Neural progenitor cell (in vitro differentiated cells): ENCODE measurements at regions not wholly inside any gene's neighbourhood (a gene's known extent, or its start where the extent isn't known, plus 50 kb on each side); places are given as distances from the start of the nearest gene placed in this dataset.
A peak's percentile ranks its signal among the peaks of the same experiment; 100 is the strongest.

Experiments
- DNase-seq: peaks from one replicate; pipeline ENCODE4 v3.0.0-alpha.2; 2016; ENCODE audit warnings: low spot score
- H2AFZ ChIP-seq: fragments of 200-600 bp; sonication (generic); replicated peaks from 2 replicates; pipeline ENCODE4 v1.6.1; 2016; ENCODE audit warnings: antibody characterized with exemption
- H3F3A ChIP-seq: fragments of 200-600 bp; sonication (generic); 2 replicates; pipeline ENCODE4 v1.6.1; 2016; ENCODE audit warnings: antibody characterized with exemption, low read depth
- H3K27ac ChIP-seq: fragments of 200-600 bp; sonication (generic); 2 replicates; pipeline ENCODE4 v1.5.1; 2016; ENCODE audit warnings: mild to moderate bottlenecking
- H3K27me3 ChIP-seq: fragments of 200-600 bp; sonication (generic); 2 replicates; pipeline ENCODE4 v1.6.1; 2016; ENCODE audit warnings: mild to moderate bottlenecking, moderate library complexity
- H3K36me3 ChIP-seq: fragments of 200-600 bp; sonication (generic); 2 replicates; pipeline ENCODE4 v1.5.1; 2016
- H3K4me1 ChIP-seq: fragments of 200-600 bp; sonication (generic); 2 replicates; pipeline ENCODE4 v1.6.1; 2016; ENCODE audit warnings: mixed run types
- H3K4me2 ChIP-seq: fragments of 200-600 bp; sonication (generic); 2 replicates; pipeline ENCODE4 v1.6.1; 2016
- H3K4me3 ChIP-seq: fragments of 200-600 bp; sonication (generic); 2 replicates; pipeline ENCODE4 v1.5.1; 2016
- H3K79me2 ChIP-seq: fragments of 200-600 bp; sonication (generic); 2 replicates; pipeline ENCODE4 v1.6.1; 2016; ENCODE audit warnings: low read depth
- H3K9ac ChIP-seq: fragments of 200-600 bp; sonication (generic); 2 replicates; pipeline ENCODE4 v1.6.1; 2016
- H3K9me3 ChIP-seq: fragments of 200-600 bp; sonication (generic); 2 replicates; pipeline ENCODE4 v1.5.1; 2016; ENCODE audit warnings: low read depth
- H4K20me1 ChIP-seq: fragments of 200-600 bp; sonication (generic); 2 replicates; pipeline ENCODE4 v1.6.1; 2016; ENCODE audit warnings: low read depth
- H3K27ac Mint-ChIP-seq: 3 replicates; pipeline ENCODE4 v1.8.0; 2021; ENCODE audit warnings: mixed read lengths
- H3K27me3 Mint-ChIP-seq: 2 replicates; pipeline ENCODE4 v1.8.0; 2022; ENCODE audit warnings: low read depth, mild to moderate bottlenecking, inconsistent platforms, moderate library complexity, mixed read lengths; ENCODE audit not compliant: insufficient read depth
- H3K36me3 Mint-ChIP-seq: 3 replicates; pipeline ENCODE4 v1.8.0; 2021; ENCODE audit warnings: mixed read lengths
- H3K4me1 Mint-ChIP-seq: 3 replicates; pipeline ENCODE4 v1.8.0; 2021; ENCODE audit warnings: mixed read lengths
- H3K4me3 Mint-ChIP-seq: 3 replicates; pipeline ENCODE4 v1.8.0; 2021; ENCODE audit warnings: mild to moderate bottlenecking, moderate library complexity, mixed read lengths
- H3K9me3 Mint-ChIP-seq: 3 replicates; pipeline ENCODE4 v1.8.0; 2020; ENCODE audit warnings: mixed read lengths
- EZH2 ChIP-seq: fragments of 200-600 bp; sonication (generic); IDR thresholded peaks from 2 replicates; pipeline ENCODE4 v1.6.1; 2017; ENCODE audit warnings: antibody characterized with exemption, mild to moderate bottlenecking, moderate library complexity
- EZH2phosphoT487 ChIP-seq: fragments of 200-600 bp; sonication (generic); IDR thresholded peaks from 2 replicates; pipeline ENCODE4 v1.6.1; 2017; ENCODE audit warnings: antibody characterized with exemption
- TF ChIP-seq, protein P1 (sequence below): fragments of 200-600 bp; sonication (generic); IDR thresholded peaks from 2 replicates; pipeline ENCODE4 v1.5.1; 2017; ENCODE audit warnings: antibody characterized with exemption, mild to moderate bottlenecking

DNA sequence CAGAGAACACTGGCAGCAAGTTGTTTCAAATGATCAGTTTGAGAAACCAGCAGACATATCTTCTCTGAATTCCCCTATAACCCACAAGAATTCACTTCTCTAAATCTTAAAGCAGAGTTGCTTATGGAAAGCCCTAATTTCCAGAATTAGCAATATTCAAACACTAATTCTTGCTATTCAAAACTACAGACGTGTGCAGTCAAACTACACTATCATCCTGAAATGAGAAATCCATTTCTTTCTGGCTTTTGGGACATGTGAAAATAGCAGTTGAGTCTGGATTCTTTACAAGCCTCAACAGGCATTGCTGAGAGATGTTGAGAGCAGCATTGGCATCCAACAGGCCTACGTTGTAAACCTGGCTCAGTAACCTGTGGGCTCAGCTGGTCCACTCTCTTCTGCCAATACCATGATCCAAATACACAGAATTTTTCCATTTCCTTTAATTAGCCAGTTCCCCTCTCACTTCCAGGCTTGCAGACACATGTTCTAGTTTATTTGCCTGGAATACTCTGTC, 74.6 kb upstream of the TMTC1 start:
- no peak overlapping the region for H3K27ac ChIP-seq
- no peaks in the 10 kb centered on the region for H3K9me3 ChIP-seq
- no peak for DNase-seq
- H3K36me3 ChIP-seq = no peaks in the 10 kb centered on the region
- H3K9me3 Mint-ChIP-seq = peaks cover 9% of the 10 kb centered on the region
- H3K27ac Mint-ChIP-seq = no peak overlapping the region
- peaks cover 1% of the 10 kb centered on the region for H3K4me1 ChIP-seq
- H4K20me1 ChIP-seq = no peaks in the 10 kb centered on the region
- TF ChIP-seq, protein P1, sequence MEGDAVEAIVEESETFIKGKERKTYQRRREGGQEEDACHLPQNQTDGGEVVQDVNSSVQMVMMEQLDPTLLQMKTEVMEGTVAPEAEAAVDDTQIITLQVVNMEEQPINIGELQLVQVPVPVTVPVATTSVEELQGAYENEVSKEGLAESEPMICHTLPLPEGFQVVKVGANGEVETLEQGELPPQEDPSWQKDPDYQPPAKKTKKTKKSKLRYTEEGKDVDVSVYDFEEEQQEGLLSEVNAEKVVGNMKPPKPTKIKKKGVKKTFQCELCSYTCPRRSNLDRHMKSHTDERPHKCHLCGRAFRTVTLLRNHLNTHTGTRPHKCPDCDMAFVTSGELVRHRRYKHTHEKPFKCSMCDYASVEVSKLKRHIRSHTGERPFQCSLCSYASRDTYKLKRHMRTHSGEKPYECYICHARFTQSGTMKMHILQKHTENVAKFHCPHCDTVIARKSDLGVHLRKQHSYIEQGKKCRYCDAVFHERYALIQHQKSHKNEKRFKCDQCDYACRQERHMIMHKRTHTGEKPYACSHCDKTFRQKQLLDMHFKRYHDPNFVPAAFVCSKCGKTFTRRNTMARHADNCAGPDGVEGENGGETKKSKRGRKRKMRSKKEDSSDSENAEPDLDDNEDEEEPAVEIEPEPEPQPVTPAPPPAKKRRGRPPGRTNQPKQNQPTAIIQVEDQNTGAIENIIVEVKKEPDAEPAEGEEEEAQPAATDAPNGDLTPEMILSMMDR = no peak
- TF ChIP-seq EZH2 (no peak), EZH2phosphoT487 (no peak)
- no peak overlapping the region for H3K4me3 Mint-ChIP-seq
- no peak overlapping the region for H3K9ac ChIP-seq
- H3K4me1 Mint-ChIP-seq = no peaks in the 10 kb centered on the region
- peak overlapping the region; percentile 40 for H2AFZ ChIP-seq
- no peaks in the 10 kb centered on the region for H3K79me2 ChIP-seq
- no peaks in the 10 kb centered on the region for H3K27me3 ChIP-seq
- no peak overlapping the region for H3K4me3 ChIP-seq
- no peaks in the 10 kb centered on the region for H3K36me3 Mint-ChIP-seq
- H3K4me2 ChIP-seq = no peak overlapping the region
- H3K27me3 Mint-ChIP-seq = no peaks in the 10 kb centered on the region
- no peaks in the 10 kb centered on the region for H3F3A ChIP-seq

DNA sequence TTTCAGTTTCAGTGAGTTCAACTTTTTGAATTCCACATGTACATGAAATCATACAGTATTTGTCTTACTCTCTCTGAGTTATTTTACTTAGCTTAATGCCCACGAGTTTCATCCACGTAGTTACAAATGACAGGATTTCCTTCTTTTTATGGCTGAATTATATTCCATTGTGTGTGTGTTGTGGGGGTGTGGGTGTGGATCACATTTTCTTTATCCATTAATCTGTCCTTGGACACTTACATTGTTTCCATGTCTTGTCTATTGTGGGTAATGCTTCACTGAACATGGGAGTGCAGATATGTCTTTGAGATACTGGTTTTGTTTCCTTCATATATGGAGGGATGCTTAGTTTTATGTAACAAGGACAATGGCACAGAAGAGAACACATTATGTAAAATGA, 63.5 kb upstream of the TMTC1 start:
- no peak for DNase-seq
- Histone ChIP-seq H3K27me3 (no peaks in the 10 kb centered on the region), H3K79me2 (no peaks in the 10 kb centered on the region), H3F3A (no peaks in the 10 kb centered on the region), H4K20me1 (no peaks in the 10 kb centered on the region), H3K36me3 (no peaks in the 10 kb centered on the region), H3K9ac (no peak overlapping the region), H3K4me3 (no peak overlapping the region), H3K9me3 (peaks cover 5% of the 10 kb centered on the region), H2AFZ (no peak overlapping the region), H3K27ac (no peak overlapping the region), H3K4me1 (peaks cover 10% of the 10 kb centered on the region), H3K4me2 (no peak overlapping the region)
- Mint-ChIP-seq H3K9me3 (peaks cover 23% of the 10 kb centered on the region), H3K27ac (no peak overlapping the region), H3K27me3 (no peaks in the 10 kb centered on the region), H3K4me3 (no peak overlapping the region), H3K4me1 (no peaks in the 10 kb centered on the region), H3K36me3 (no peaks in the 10 kb centered on the region)
- TF ChIP-seq EZH2phosphoT487 = no peak
- TF ChIP-seq EZH2 = no peak
- TF ChIP-seq, protein P1 = no peak

DNA sequence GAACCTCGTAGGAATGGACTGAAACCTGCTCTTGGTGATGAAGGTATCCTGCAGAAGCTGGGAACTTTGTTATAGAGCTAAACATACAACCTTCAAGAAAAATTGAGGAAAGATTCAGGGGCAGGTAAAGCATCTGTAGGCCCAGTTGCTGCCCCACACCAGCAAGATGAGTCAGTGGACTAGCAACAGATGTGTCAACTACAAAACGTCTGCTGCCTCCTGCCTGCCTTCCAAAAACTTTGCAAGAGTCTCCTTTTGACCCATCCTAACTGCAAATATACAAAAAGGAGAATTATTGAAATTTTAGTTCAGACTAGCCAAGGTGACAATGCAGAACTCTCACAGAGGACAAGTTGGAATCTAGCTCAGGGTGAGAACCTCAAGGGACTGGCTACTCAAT, 60.9 kb upstream of the TMTC1 start:
- no peaks in the 10 kb centered on the region for H3K27me3 ChIP-seq
- H3K79me2 ChIP-seq = no peaks in the 10 kb centered on the region
- Mint-ChIP-seq H3K27ac (no peak overlapping the region), H3K36me3 (no peaks in the 10 kb centered on the region), H3K4me3 (no peak overlapping the region), H3K4me1 (no peaks in the 10 kb centered on the region), H3K9me3 (peaks cover 24% of the 10 kb centered on the region), H3K27me3 (no peaks in the 10 kb centered on the region)
- no peak overlapping the region for H3K4me3 ChIP-seq
- no peak overlapping the region for H3K9ac ChIP-seq
- H4K20me1 ChIP-seq = no peaks in the 10 kb centered on the region
- H3K4me2 ChIP-seq = no peak overlapping the region
- peaks cover 5% of the 10 kb centered on the region for H3K9me3 ChIP-seq
- H3K4me1 ChIP-seq = peaks cover 10% of the 10 kb centered on the region
- H3K36me3 ChIP-seq = no peaks in the 10 kb centered on the region
- no peaks in the 10 kb centered on the region for H3F3A ChIP-seq
- no peak overlapping the region for H3K27ac ChIP-seq
- TF ChIP-seq EZH2phosphoT487 = no peak
- no peak for DNase-seq
- H2AFZ ChIP-seq = peak overlapping the region; percentile 2

DNA sequence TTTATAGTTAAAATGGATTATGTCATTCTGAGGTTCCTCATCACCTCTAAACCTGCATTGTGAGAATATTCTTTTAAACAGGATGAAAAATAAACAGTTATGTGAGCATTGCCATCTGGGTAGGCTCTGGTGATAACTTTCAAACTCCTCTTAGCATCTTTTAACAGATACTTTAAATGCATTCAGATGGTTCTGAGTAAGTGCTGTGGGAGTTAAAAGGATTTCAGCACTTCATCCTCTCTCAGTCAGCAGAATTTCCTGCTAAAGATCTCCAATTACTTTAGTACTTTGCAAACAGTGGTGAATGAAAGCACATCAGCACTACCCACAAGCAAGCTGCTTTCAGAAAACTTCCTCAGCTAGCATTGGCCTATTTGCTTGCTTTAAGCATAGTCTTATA, 59.3 kb upstream of the TMTC1 start:
- H3K4me2 ChIP-seq = no peak overlapping the region
- H4K20me1 ChIP-seq = no peaks in the 10 kb centered on the region
- H3K36me3 Mint-ChIP-seq = no peaks in the 10 kb centered on the region
- peak overlapping the region; percentile 59 for H2AFZ ChIP-seq
- no peaks in the 10 kb centered on the region for H3K36me3 ChIP-seq
- peaks cover 28% of the 10 kb centered on the region for H3K9me3 Mint-ChIP-seq
- H3K4me1 ChIP-seq = peaks cover 10% of the 10 kb centered on the region
- H3K4me3 ChIP-seq = no peak overlapping the region
- no peak overlapping the region for H3K4me3 Mint-ChIP-seq
- H3K79me2 ChIP-seq = no peaks in the 10 kb centered on the region
- TF ChIP-seq EZH2phosphoT487 (no peak), EZH2 (no peak)
- TF ChIP-seq, protein P1 = no peak
- no peak overlapping the region for H3K27ac ChIP-seq
- no peaks in the 10 kb centered on the region for H3K27me3 ChIP-seq
- no peaks in the 10 kb centered on the region for H3K4me1 Mint-ChIP-seq
- no peak overlapping the region for H3K27ac Mint-ChIP-seq
- DNase-seq = no peak
- H3K9ac ChIP-seq = no peak overlapping the region
- peaks cover 1% of the 10 kb centered on the region for H3K9me3 ChIP-seq
- no peaks in the 10 kb centered on the region for H3K27me3 Mint-ChIP-seq
- H3F3A ChIP-seq = no peaks in the 10 kb centered on the region
